ENCODE measurements at regions not wholly inside any gene's neighbourhood (a gene's known extent, or its start where the extent isn't known, plus 50 kb on each side); places are given as distances from the start of the nearest gene placed in this dataset.
"Not testable (repeated sequence)": the region's sequence is repeated elsewhere in the genome, so short reads cannot be mapped to it uniquely, and the experiment has no call there.

GRCh38 chr9:86624630-86625029 lies 270.4 kb upstream of the TUT7 start:
- DNase-seq (ENCODE audit: low read depth), result no peak
- TF ChIP-seq CTCF (IDR thresholded peaks at IDR 0.05; ENCODE audit: low read length, missing control alignments), result no peak
- H3K4me3 ChIP-seq (replicated peaks; ENCODE audit: low read depth, low read length), result no peak overlapping the region

- no peak overlapping the region for H3K4me3 ChIP-seq (replicated peaks; ENCODE audit: low read depth, low read length)
- DNase-seq (ENCODE audit: low read depth), result peak; percentile 79
- TF ChIP-seq CTCF (IDR thresholded peaks at IDR 0.05; ENCODE audit: low read length, missing control alignments), result peak; percentile 58
These were observed 260.9 kb upstream of the TUT7 start for GRCh38 chr9:86614871-86615849.

GRCh38 chr9:86613943-86614342 lies 259.7 kb upstream of the TUT7 start:
- H3K4me3 ChIP-seq (replicated peaks; ENCODE audit: low read depth, low read length), result no peak overlapping the region
- no peak for TF ChIP-seq CTCF (IDR thresholded peaks at IDR 0.05; ENCODE audit: low read length, missing control alignments)
- DNase-seq (ENCODE audit: low read depth), result no peak

GRCh38 chr9:86611534-86611933 lies 257.3 kb upstream of the TUT7 start:
- H3K4me3 ChIP-seq (replicated peaks; ENCODE audit: low read depth, low read length), result not testable (repeated sequence)

GRCh38 chr9:86605303-86605702 lies 251.1 kb upstream of the TUT7 start:
- DNase-seq (ENCODE audit: low read depth), result no peak
- no peak overlapping the region for H3K4me3 ChIP-seq (replicated peaks; ENCODE audit: low read depth, low read length)
- no peak for TF ChIP-seq CTCF (IDR thresholded peaks at IDR 0.05; ENCODE audit: low read length, missing control alignments)

More at GRCh38 chr9:86611534-86611933, 257.3 kb upstream of the TUT7 start:
- not testable (repeated sequence) for DNase-seq (ENCODE audit: low read depth)

GRCh38 chr9:86604741-86605140 lies 250.5 kb upstream of the TUT7 start:
- no peak overlapping the region for H3K4me3 ChIP-seq (replicated peaks; ENCODE audit: low read depth, low read length)
- DNase-seq (ENCODE audit: low read depth), result no peak

GRCh38 chr9:86602715-86603114 lies 248.5 kb upstream of the TUT7 start:
- no peak for TF ChIP-seq CTCF (IDR thresholded peaks at IDR 0.05; ENCODE audit: low read length, missing control alignments)
- DNase-seq (ENCODE audit: low read depth), result no peak
- H3K4me3 ChIP-seq (replicated peaks; ENCODE audit: low read depth, low read length), result no peak overlapping the region

More at GRCh38 chr9:86604741-86605140, 250.5 kb upstream of the TUT7 start:
- TF ChIP-seq CTCF (IDR thresholded peaks at IDR 0.05; ENCODE audit: low read length, missing control alignments), result no peak

All from fibroblast of pulmonary artery (primary cell).